HepG2 (cell line): ENCODE measurements at regions not wholly inside any gene's neighbourhood (a gene's known extent, or its start where the extent isn't known, plus 50 kb on each side); places are given as distances from the start of the nearest gene placed in this dataset.

Experiments used
- ARID2 ChIP-seq: sonication (generic); formaldehyde crosslinking; IDR thresholded peaks from 2 replicates; pipeline ENCODE4 v1.8.1; 2022; ENCODE audit warnings: mild to moderate bottlenecking, missing genetic modification reagents, borderline replicate concordance
- ELF3 ChIP-seq: IDR thresholded peaks from 2 replicates; pipeline ENCODE4 v1.6.1; 2016; ENCODE audit warnings: missing genetic modification reagents, missing compliant biosample characterization
- ESRRA ChIP-seq: sonication (generic); formaldehyde crosslinking; IDR thresholded peaks from 2 replicates; pipeline ENCODE4 v1.5.1; 2020; ENCODE audit warnings: mild to moderate bottlenecking, low read depth, missing genetic modification reagents
- GABPA ChIP-seq, 2 experiments: IDR thresholded peaks; 2 replicates each; pipeline ENCODE4 v1.6.1; 2011 to 2016; ENCODE audit warnings: low read depth in 2 of 2, low read length in 1 of 2, missing biosample characterization in 1 of 2, missing genetic modification characterization in 1 of 2
- KIAA2018 ChIP-seq: sonication (generic); formaldehyde crosslinking; IDR thresholded peaks from 2 replicates; pipeline ENCODE4 v1.5.0; 2020; ENCODE audit warnings: mild to moderate bottlenecking, missing genetic modification reagents, borderline replicate concordance
- TCF12 ChIP-seq, 2 experiments: fragments of 450-650 bp in 1 of 2; sonication (generic) in 1 of 2; formaldehyde crosslinking in 1 of 2; IDR thresholded peaks; 2 replicates each; pipeline versions ENCODE4 v1.6.1 to v1.8.0; 2017 to 2022; ENCODE audit warnings: antibody characterized with exemption in 1 of 2, mild to moderate bottlenecking in 1 of 2, missing genetic modification reagents in 1 of 2, moderate library complexity in 1 of 2
- YY1 ChIP-seq: IDR thresholded peaks from 2 replicates; pipeline ENCODE4 v1.6.1; 2011; ENCODE audit warnings: low read length, low read depth, moderate library complexity, mild to moderate bottlenecking; ENCODE audit not compliant: insufficient read depth, insufficient replicate concordance
- ZNF790 ChIP-seq: sonication (generic); formaldehyde crosslinking; IDR thresholded peaks from 2 replicates; pipeline ENCODE4 v1.8.0; 2022; ENCODE audit warnings: missing genetic modification reagents, mild to moderate bottlenecking, borderline replicate concordance

GRCh38 chr13:79830426-79830825 lies 349.5 kb downstream of the NDFIP2 start:
- no peak for TF ChIP-seq YY1
- no peak for TF ChIP-seq TCF12 (IDR thresholded peaks at IDR 0.05)
- TF ChIP-seq TCF12 (CRISPR knock-in tag; IDR thresholded peaks at IDR 0.05), result no peak
- no peak for TF ChIP-seq KIAA2018 (CRISPR knock-in tag)
- TF ChIP-seq ZNF790, result no peak
- no peak for TF ChIP-seq GABPA (IDR thresholded peaks at IDR 0.05; ENCODE audit: low read depth, low read length)
- TF ChIP-seq GABPA (CRISPR knock-in tag; IDR thresholded peaks at IDR 0.05; ENCODE audit: low read depth), result no peak
- TF ChIP-seq ARID2 (CRISPR knock-in tag), result no peak
- no peak for TF ChIP-seq ESRRA (CRISPR knock-in tag)
- no peak for TF ChIP-seq ELF3
